Mucosa of gallbladder (tissue), 1 donor: ENCODE measurements at regions not wholly inside any gene's neighbourhood (a gene's known extent, or its start where the extent isn't known, plus 50 kb on each side); places are given as distances from the start of the nearest gene placed in this dataset.
"Not testable (repeated sequence)": the region's sequence is repeated elsewhere in the genome, so short reads cannot be mapped to it uniquely, and the experiment has no call there.

Source experiments
- DNase-seq: peaks from one replicate; pipeline ENCODE4 v3.0.0-alpha.2; 2020; ENCODE audit warnings: low spot score
- donor health status: DM: no; HTN: no; CAD: no.

DNA sequence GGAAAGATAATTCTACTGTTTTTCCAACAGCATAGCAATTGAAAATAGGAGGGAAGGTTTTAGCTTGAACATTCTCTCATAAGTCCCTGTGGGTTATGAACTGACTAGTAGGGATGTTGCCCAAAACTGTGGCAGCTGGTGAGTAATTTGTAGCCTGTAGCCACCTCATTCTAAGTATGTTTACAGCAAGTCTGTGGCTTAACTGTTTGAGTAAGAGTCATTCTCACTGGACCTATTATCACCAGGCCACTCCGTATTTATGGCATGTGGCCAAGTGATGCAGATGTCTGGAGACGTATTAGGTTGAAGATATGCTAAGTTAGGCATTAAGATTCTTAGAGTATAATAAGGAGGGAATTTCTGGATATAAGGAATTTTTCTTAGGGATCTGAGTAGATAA, 458.3 kb downstream of the ETNK1 start:
- DNase-seq: no peak

DNA sequence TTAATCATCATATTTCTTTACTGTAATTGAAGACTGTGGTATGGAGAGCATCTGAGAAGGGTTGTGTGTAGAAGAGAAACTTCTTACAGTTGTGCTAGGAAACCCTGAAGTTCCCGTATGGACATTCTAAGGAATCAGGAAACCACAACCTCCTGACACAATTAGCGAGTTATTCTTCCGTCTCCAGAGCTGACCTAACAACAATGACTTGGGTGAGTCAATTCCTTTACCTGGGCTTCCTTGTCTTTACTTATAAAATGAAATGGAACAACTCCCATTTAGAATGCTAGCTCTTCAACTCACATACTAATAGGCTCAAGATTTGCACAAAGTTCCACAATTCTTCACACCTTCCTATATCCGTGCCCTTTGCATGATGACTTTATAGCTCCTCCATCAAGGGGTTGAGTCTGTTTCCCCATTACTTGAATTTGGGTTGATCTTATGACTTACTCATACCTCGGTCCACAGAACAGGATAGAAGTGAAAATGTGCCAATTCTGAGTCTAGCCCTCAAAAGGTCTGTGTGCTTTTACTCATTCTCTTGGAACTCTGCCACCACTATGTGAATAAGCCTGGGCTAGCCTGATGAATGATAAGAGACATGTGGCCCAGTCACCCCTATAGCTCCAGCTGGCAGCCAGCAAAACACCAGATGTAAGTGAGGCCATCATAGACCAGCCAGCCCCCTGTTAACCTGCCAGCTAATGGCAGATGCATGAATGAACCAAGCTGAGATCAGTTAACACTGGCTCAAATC, 459.4 kb downstream of the ETNK1 start:
- no peak for DNase-seq

DNA sequence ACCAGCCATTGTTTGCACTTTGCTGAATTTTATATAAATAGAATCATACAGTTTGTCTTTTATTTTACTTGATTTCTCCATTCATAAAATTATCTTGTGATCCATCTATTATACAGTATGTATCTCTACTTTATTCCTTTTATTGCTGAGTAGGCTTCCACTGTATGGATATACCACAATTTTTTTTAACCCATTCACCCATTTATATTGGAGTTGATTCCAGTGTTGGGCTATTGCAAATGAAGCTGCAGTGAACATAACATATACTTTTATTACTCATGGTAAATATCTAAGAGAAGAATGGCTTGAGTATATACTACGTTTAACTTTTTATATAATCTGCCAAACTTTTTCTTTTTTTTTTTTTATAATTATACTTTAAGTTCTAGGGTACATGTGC, 463.6 kb downstream of the ETNK1 start:
- no peak for DNase-seq

DNA sequence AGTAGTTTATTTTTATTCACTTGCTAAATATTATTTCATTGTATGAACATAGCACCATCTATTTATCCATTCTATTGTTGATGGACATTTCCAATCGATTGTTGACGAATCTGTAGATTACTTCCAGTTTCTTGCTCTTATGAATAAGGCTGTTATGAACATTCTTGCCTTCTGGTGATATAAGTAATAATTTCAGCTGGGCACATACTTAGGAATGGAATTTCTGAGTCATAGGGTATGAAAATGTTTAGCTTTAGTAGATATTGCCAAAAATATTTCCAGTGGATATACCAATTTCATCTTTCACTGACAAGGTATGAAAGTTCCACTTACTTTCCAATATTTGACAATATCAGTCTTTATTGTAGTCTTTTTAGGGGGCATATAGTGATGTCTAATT, 468.5 kb downstream of the ETNK1 start:
- DNase-seq: no peak

DNA sequence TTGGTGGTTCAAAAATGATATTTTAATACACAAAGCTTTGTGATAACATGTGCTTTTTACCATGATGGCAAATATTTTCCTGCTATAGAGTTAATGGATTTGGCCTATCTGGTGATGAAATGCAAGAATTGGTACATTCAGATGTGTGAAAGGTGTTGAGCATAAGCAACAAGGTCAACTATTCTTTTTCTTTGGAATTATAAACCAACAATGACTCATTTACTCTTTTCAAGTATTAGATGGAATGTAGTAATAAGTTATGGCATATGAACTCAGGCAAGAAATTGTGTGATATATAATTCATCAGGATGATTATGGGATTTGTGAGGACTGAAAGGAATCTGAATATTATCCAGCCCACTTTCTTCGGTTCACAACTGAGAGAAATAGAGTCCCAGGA, 471.4 kb downstream of the ETNK1 start:
- DNase-seq: no peak

DNA sequence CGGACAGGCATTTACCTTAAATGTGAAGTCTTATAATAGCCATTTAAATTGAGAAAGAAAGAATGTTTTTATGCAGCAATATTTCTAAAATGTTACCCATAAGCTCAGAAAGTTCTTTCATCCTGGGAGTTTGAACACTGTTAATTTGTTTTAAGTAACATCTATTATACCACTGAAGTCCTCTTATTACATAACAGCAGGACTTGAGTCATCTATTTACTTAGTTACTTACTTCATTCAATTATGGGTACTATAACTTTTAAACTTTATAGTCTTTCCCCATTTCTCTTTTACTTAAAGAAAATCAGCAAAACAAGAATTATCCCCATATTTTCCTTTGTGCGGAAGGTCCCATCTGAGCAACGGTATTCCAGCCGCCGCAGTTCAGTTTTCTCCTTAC, 473.1 kb downstream of the ETNK1 start:
- DNase-seq: no peak

DNA sequence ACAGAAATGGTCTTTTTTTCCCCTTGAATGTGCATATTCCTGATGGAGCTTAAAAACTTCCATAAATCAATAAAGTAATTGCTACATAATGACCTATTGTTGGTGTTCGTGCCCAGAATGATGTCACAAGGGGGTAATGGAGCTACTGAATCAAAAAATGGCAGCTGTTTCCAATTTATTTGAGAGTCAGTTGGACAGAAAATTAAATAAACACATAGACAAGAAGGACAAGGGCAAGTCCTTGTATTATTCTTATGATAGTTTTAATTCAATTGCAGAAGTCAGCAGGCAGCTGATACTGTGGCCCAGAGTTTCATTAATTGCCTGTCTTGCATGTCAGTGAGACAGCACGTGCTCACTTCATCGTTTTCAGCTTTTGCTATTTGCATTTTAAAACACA, 473.5 kb downstream of the ETNK1 start:
- no peak for DNase-seq

DNA sequence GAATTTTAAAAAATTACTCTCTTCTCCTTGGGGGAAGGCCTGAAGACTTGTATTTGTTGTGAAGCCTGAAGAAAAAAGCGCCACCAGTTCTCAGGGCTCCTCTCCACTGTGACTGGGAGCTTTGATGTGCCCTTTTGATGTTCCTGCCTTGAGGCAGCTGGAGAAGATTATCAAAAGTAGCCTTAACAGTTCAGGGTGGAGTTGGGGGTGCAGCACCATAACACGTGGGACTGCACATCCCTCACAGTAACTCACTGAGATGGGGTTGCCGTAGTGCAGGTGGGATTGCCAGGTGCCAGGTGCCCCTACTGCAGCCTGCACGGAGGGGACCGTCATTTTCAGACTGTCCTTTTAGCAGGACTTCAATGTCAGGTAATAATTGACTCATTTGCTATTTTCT, 474.1 kb downstream of the ETNK1 start:
- DNase-seq: no peak

DNA sequence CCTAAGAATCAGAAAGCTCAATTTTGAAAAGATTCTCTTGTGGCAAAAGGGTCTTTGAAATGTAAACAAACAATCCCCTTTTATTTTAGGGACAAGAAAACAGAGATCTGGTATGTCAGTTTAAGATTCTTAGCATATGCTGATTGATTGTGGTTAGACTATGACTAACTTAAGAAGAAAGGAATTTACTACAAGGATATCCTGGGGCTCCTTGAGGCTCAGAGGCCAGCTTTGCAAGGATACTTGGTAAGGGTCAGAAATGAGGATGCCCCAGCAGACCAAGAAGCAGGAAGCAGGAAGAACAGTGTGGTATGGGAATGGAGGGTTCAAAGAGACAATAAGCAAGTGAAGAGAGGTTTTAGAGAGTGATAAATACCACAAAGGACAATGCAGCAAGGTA, 474.6 kb downstream of the ETNK1 start:
- DNase-seq: no peak

DNA sequence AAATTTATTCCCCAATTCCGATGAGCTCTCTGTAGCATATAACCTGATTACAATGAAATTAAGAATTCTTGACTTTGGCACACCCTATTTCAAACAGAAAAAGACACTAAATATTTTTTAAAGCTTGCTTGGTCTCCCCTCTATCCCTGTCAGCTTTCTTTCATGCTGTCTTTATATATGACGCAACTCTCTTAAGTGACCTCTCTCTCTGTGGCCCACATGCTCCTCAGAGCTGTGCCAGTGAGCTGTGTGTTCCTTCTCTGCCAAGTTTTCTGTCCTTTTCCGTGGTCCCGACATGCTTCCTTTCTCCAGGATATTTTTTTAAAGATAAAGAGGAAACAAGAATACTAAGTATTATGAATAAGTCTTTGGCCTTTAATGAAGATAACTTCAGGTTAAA, 484.0 kb downstream of the ETNK1 start:
- DNase-seq: no peak

DNA sequence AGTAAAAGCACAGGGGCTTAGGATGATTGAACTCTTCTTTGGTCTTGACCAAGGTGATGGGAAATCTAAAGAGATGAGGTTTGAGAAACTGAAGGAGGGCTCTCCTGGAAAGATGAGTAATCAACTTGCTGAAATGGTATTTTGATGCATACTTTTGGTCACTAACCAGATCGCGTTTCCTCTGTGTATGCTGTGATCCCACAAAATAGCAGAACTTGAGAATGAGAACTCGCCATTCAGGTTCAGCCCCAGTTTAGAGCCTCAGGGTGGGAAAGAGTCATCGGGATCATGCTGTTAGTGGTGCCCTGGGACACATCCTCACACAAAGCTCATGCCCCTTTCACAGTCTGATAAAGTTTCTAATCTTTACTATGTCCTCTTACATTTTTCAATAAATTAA, 488.8 kb downstream of the ETNK1 start:
- no peak for DNase-seq

DNA sequence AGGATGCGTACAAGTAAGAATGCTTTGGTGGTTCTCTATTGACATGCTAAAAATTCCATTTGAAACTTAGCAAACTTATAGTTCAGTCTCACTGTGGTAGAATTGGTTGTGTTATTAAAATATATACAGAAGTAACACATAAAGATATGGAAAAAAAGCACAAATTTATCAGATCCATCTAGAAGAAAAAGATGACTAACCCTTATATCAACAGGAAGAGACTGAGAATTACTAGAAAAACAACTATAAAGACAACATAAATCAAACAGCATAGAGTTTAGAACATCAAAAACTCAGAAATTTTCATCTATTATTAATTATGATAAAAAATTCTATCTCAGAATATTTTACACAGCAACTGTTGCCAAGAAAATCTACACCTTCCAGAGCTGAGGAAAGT, 491.0 kb downstream of the ETNK1 start:
- no peak for DNase-seq

DNA sequence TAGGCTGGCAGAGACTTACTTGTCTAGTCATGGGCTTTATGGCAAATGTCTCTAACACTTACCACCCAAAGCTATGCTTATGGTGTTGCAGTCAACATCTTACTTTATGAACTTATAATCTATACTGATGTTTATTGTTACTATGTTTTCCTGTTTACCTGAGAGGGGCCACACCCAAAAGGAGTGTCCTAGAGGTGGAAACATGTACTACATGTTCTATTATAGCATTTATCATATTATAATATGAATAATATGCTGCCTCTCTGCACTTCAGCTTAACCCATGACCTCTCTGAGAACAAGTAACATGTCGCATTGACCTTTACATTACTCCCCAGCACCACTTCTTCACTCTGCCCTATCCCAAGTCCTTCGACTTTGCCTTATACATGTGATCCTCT, 501.8 kb downstream of the ETNK1 start:
- no peak for DNase-seq

DNA sequence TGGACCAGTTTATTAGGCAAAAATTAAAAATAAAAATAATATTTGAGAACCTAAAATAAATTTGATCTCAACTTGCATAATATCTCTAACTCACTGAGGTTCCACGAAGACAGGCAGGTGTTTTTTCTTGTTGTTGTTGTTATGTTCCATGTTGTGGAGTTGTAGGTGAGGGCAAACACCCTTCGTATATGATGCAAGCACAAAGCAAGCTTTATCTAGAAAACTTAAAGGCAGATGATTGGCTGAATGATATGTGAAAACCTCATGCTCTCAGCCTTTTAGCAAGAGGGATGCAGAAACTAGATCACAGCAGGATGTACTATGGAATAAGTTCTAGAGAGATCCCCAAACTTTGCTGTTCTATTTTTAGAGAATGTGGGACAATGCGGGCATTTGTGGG, 502.7 kb downstream of the ETNK1 start:
- no peak for DNase-seq

DNA sequence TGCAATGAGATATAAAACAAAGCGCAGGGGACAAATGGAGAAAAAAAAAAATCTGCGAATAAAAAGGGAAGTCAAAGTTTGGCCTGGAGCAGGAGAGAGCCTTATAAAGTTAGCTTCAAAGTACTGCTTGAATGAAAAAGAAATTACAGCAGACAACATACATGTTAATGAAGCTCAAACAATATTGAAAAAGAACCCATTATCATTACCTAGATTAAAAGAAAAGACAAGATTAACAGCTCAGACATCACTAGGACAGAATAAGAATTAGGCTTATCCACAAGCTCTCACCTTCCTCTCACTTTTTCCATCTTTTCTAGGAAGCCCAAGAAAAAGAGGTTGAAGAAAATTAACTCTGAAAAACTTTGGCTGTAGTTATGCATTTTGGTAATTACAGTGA, 503.5 kb downstream of the ETNK1 start:
- DNase-seq: no peak

DNA sequence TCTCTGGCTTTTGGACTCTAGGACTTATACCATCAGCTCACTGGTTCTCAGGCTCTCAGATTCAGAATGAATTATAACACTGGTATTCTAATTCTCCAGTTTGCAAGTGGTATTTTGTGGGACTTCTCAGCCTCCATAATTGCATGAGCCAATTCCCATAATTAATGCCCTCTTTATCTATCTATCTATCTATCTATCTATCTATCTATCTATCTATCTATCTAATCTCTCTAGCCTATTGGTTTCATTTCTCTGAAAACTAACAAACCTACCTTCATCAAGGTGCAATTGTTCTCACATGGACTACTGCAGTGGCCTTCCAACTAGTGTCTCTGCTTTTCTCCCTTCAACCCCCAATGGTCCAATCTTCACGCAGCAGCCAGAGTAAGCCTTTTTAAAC, 507.4 kb downstream of the ETNK1 start:
- no peak for DNase-seq

DNA sequence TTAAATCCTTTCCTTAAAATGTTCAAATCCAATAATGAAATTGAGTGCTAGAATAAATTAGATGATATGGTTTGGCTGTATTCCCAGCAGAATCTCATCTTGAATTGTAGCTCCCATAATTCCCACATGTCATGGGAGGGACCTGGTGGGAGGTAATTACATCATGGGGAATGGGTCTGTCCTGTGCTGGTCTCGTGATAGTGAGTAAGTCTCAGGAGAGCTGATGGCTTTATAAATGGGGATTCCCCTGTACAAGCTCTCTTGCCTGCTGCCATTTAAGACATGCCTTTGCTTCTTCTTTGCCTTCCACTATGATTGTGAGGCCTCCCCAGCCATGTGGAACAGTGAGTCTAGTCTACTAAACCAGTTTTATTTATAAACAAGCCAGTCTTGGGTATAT, 508.5 kb downstream of the ETNK1 start:
- DNase-seq: no peak

DNA sequence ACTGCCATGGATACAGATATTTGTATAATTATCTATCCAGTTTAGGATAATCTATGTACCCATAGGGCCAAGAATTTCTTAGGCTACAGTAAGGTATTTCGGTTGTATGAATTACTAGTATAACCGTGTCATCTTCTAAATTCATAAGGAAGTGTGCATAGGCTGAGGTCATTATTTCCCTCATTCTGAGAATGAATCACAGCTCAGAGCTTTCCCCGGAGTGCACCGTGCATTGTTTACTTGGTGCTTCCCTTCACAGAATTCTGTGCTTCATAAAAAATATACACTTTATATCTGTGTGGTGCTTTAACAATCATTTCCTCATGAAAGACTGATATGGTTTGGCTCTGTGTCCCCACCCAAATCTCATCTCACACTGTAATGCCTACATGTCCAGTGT, 514.1 kb downstream of the ETNK1 start:
- DNase-seq: no peak

DNA sequence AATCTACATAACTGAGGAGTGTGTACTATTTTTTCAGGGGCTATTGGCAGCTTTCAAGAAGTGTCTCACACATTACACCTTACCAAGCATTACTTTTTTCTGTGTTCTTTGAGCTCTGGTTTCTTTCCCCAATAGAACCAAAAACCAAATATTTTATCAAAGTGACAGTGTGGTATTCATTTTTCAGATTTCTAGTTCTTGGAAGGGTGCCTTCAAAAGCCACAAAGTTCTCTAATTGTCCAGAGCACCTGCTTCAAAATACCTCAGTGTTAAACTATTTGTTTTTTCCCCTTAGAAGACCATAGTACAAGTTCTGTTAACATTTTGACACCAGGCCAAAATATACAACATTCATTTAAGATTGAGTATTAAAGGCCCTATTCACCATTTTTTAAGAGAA, 515.7 kb downstream of the ETNK1 start:
- no peak for DNase-seq

DNA sequence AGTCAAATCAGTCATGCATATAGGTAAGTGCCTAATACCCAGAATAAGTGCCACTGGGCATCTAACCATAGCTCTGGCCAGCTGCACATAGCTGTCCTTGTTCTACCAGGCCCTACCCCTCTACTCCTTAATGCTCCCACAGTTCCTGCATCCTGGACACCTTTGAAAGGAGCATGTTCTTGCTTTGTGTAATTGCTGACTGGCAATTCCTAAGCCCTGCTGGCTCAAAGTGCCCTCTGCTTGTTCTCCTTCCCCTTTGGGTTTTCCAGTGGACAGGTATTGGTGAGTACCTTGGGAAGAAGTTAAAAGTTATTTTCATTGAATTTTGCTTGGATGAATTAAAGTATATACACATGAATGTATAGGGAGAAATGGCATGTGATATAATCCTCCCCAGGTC, 516.4 kb downstream of the ETNK1 start:
- no peak for DNase-seq

DNA sequence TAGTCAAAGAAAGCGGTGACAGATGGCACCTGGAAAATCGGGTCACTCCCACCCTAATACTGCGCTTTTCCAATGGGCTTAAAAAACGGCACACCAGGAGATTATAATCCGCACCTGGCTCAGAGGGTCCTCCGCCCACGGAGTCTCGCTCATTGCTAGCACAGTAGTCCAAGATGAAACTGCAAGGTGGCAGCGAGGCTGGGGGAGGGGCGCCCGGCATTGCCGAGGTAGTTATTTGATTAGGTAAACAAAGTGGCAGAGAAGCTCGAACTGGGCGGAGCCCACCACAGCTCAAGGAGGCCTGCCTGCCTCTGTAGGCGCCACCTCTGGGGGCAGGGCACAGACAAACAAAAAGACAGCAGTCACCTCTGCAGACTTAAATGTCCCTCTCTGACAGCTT, 521.1 kb downstream of the ETNK1 start:
- DNase-seq: not testable (repeated sequence)

DNA sequence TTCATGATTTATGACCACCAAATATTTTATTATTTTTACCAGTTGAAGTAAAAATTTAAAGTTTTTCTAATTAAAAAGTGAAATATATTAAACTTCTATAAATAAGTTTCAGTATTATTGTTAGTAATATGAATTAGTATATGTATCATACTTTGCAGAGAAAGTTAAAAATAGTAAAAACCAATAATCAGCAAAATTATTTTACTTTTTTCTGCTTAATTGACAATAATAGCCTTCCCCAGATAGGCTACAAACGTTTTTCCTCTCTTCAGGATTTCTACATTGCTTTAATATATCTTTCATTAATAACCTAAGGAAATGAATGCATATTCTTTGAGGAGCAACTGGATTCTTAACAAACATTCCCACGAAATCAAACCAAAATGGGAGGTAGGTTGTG, 543.5 kb downstream of the ETNK1 start:
- no peak for DNase-seq

DNA sequence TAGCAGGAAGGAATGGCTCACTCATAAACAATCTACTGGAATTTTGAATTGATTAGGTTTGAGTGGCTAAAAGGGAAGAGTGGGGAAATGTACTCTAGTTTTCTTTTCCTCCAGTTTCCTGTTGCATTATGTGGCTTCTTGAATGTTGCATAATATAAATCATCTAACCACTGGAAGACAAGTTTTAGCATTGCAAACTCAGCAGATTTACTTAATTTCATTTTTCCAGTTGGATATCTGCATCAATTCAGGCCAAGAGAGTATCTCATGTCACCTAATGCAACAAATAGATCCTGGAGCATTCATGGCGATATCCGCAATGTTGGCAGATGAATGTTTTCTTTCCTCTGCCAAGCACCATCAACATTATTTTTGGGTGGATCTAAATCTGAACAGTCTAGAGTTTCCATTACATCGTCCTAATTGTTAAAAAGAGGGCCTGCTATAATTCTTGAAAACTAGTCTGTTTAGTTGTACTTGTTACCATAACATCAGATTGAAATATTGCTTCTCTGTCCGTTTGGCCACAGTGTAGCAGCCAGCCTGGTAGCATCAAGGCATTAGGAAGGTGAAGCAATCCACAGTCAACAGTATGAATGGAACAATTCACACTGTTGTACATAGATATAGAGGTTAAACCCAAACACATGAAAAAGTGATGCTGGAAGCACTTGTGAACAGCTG, 544.2 kb downstream of the ETNK1 start:
- DNase-seq: no peak

DNA sequence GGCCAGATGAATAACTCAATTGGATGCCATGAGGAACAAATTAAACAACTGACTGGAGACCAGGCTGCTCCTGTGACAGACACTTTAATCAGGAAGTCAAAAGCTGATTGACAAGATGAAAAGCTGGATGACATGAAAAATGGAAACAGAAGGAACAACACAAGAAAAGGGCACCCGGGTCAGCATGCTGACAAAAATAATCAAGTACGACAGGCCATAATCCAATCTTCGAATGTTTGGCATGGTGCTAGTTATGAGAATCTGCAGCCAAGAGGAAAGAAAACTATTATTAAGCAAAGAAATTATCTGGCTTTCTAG, 544.7 kb downstream of the ETNK1 start:
- no peak for DNase-seq
